Heart right ventricle (tissue), 16 donors: ENCODE measurements at regions not wholly inside any gene's neighbourhood (a gene's known extent, or its start where the extent isn't known, plus 50 kb on each side); places are given as distances from the start of the nearest gene placed in this dataset.

ENCODE experiments used
- ATAC-seq, 8 donors: fragments of 200-7000 bp; cut with Tn5 transposase; one replicate each; pipeline ENCODE4 v1.9.1; 2020; ENCODE audit warnings: mild to moderate bottlenecking in 8 of 8, moderate library complexity in 8 of 8, moderate number of reproducible peaks in 1 of 8
- DNase-seq, 2 donors: peaks; one replicate each; pipeline ENCODE4 v3.0.0-alpha.2; 2020
- H3K27ac ChIP-seq, 10 donors: fragments of 200-600 bp; sonication (generic) in 2 of 10; one replicate each; pipeline versions ENCODE4 v1.5.0 to v1.8.0; 2020 to 2022; ENCODE audit warnings: mild to moderate bottlenecking in 3 of 10
- H3K27me3 ChIP-seq, 7 donors: fragments of 200-600 bp; one replicate each; pipeline ENCODE4 v1.8.0; 2021 to 2022; ENCODE audit warnings: mild to moderate bottlenecking in 2 of 7
- H3K36me3 ChIP-seq, 9 donors: fragments of 200-600 bp; sonication (generic) in 1 of 9; one replicate each; pipeline versions ENCODE4 v1.5.0 to v1.8.0; 2020 to 2022; ENCODE audit warnings: mild to moderate bottlenecking in 2 of 9
- H3K4me1 ChIP-seq, 9 donors: fragments of 200-600 bp; sonication (generic) in 1 of 9; one replicate each; pipeline versions ENCODE4 v1.5.0 to v1.8.0; 2020 to 2022; ENCODE audit warnings: mild to moderate bottlenecking in 4 of 9
- H3K4me3 ChIP-seq, 10 donors: fragments of 200-600 bp; sonication (generic) in 2 of 10; one replicate each; pipeline versions ENCODE4 v1.5.0 to v1.8.0; 2020 to 2022; ENCODE audit warnings: mild to moderate bottlenecking in 7 of 10, moderate library complexity in 2 of 10
- H3K9me3 ChIP-seq, 11 donors: fragments of 200-600 bp in 10 of 11; sonication (generic) in 2 of 11; one replicate each; pipeline versions ENCODE4 v1.5.0 to v1.8.0; 2013 to 2022; ENCODE audit warnings: mild to moderate bottlenecking in 2 of 11, control low read depth in 1 of 11, moderate library complexity in 1 of 11
- WGBS, 2 donors: extraction: QIAGEN DNeasy Blood & Tissue Kit; methylation state at CpG; one replicate each; pipeline ENCODE4 v1.1.7; 2013; ENCODE audit warnings: inconsistent platforms in 1 of 2; 5-methylcytosine and 5-hydroxymethylcytosine counted together
- intact Hi-C, 10 donors: fragments of 100-400 bp; cut with DNase I; formaldehyde crosslinking; loops; one replicate each; pipeline versions ENCODE4 v1.11.1 to v1.14.2; 2022
- TF ChIP-seq, protein P1 (sequence below), 9 donors: fragments of 200-600 bp; sonication (generic) in 2 of 9; IDR thresholded peaks; one replicate each; pipeline versions ENCODE4 v1.5.0 to v1.8.0; 2021 to 2022; ENCODE audit warnings: antibody characterized with exemption in 9 of 9, mild to moderate bottlenecking in 5 of 9, moderate library complexity in 1 of 9
- donor health status: Arrhythmogenic right ventricular cardiomyopathy.
- donor health status: ischemic (EF 13 %, LVEDD 7.1; RV severe dilation, severe dysfunction).
- donor health status: healthy with polysubstance abuse.
- donor health status: DM: no; HTN: yes; CAD: no.
- donor health status: DM: no; HTN: no; CAD: no.
- donor health status: ischemic (EF 25% LVEDD 6.9; RV normal size, moderate dysfunction).
- donor health status: ischemic (EF 25% LVEDD 5.7; RV mildly dilated, moderate dysfunction).
- donor health status: healthy.
- donor health status: DM: yes; HTN: yes; CAD: no.
- donor health status: Ischemic cardiomyopathy.
- donor health status: ischemic (EF 35%, LVEDD 5.7; RV mildly dilated, moderate dysfunction).
- donor health status: nonischemic (EF 11% LVEDD 7.7; RV severe dilation, severe dysfunction).
- donor health status: DM: yes; HTN: yes; CAD: no.
- donor health status: PGD.
- donor health status: ischemic (EF 29% LVEDD 5.4; RV normal size, mild dysfunction).
- donor health status: nonischemic (EF 23%, LVEDD 6.1; RV moderate dilation, normal function).

GRCh38 chr2:167861574-167862193 is 385.7 kb downstream of the STK39 start:
- Histone ChIP-seq H3K36me3 (no peaks in the 10 kb centered on the region), H3K27ac (no peak overlapping the region), H3K4me1 (no peaks in the 10 kb centered on the region), H3K4me3 (no peak overlapping the region), H3K27me3 (no peaks in the 10 kb centered on the region), H3K9me3 (no peaks in the 10 kb centered on the region)
- intact Hi-C loops: no loop called here
- DNase-seq: no peak
- TF ChIP-seq, protein P1, sequence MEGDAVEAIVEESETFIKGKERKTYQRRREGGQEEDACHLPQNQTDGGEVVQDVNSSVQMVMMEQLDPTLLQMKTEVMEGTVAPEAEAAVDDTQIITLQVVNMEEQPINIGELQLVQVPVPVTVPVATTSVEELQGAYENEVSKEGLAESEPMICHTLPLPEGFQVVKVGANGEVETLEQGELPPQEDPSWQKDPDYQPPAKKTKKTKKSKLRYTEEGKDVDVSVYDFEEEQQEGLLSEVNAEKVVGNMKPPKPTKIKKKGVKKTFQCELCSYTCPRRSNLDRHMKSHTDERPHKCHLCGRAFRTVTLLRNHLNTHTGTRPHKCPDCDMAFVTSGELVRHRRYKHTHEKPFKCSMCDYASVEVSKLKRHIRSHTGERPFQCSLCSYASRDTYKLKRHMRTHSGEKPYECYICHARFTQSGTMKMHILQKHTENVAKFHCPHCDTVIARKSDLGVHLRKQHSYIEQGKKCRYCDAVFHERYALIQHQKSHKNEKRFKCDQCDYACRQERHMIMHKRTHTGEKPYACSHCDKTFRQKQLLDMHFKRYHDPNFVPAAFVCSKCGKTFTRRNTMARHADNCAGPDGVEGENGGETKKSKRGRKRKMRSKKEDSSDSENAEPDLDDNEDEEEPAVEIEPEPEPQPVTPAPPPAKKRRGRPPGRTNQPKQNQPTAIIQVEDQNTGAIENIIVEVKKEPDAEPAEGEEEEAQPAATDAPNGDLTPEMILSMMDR (IDR thresholded peaks at IDR 0.05): no peak
- ATAC-seq: no peak
- 38 to 70% methylated on average over 2 of the region's 2 CpGs for WGBS, 2 donors

- Histone ChIP-seq H3K9me3 (no peaks in the 10 kb centered on the region), H3K4me3 (no peak overlapping the region), H3K27me3 (no peaks in the 10 kb centered on the region), H3K27ac (no peak overlapping the region), H3K4me1 (no peaks in the 10 kb centered on the region), H3K36me3 (no peaks in the 10 kb centered on the region)
- DNase-seq (no peak), ATAC-seq (no peak)
- intact Hi-C loops: no loop called here
- TF ChIP-seq, protein P1 (IDR thresholded peaks at IDR 0.05): no peak
- WGBS, 2 donors: 26 to 35% methylated on average over 1 of the region's 1 CpG
These were observed 387.3 kb downstream of the STK39 start for GRCh38 chr2:167860082-167860481.

- TF ChIP-seq, protein P1 (IDR thresholded peaks at IDR 0.05): no peak
- DNase-seq: no peak
- Histone ChIP-seq H3K27ac (no peak overlapping the region), H3K4me3 (no peak overlapping the region), H3K9me3 (no peaks in the 10 kb centered on the region), H3K4me1 (no peaks in the 10 kb centered on the region), H3K36me3 (no peaks in the 10 kb centered on the region), H3K27me3 (no peaks in the 10 kb centered on the region)
- intact Hi-C loops: no loop called here
- WGBS, 2 donors: 35 to 46% methylated on average over 1 of the region's 1 CpG
- ATAC-seq: no peak
These were observed 387.7 kb downstream of the STK39 start for GRCh38 chr2:167859676-167860075.

GRCh38 chr2:167858086-167858485 is 389.3 kb downstream of the STK39 start:
- Histone ChIP-seq H3K27me3 (no peaks in the 10 kb centered on the region), H3K4me3 (no peak overlapping the region), H3K4me1 (no peaks in the 10 kb centered on the region), H3K36me3 (no peaks in the 10 kb centered on the region), H3K9me3 (no peaks in the 10 kb centered on the region), H3K27ac (no peak overlapping the region)
- WGBS, 2 donors: 90% methylated on average over 4 of the region's 4 CpGs
- DNase-seq: no peak
- TF ChIP-seq, protein P1 (IDR thresholded peaks at IDR 0.05): no peak
- intact Hi-C loops: no loop called here
- no peak for ATAC-seq
